GM18526 (cell line): ENCODE measurements at regions not wholly inside any gene's neighbourhood (a gene's known extent, or its start where the extent isn't known, plus 50 kb on each side); places are given as distances from the start of the nearest gene placed in this dataset.

ENCODE experiments used
- POLR2A ChIP-seq: IDR thresholded peaks from 3 replicates; pipeline ENCODE4 v1.6.1; 2011; ENCODE audit not compliant: insufficient read length; ENCODE audit errors: extremely low read depth

DNA sequence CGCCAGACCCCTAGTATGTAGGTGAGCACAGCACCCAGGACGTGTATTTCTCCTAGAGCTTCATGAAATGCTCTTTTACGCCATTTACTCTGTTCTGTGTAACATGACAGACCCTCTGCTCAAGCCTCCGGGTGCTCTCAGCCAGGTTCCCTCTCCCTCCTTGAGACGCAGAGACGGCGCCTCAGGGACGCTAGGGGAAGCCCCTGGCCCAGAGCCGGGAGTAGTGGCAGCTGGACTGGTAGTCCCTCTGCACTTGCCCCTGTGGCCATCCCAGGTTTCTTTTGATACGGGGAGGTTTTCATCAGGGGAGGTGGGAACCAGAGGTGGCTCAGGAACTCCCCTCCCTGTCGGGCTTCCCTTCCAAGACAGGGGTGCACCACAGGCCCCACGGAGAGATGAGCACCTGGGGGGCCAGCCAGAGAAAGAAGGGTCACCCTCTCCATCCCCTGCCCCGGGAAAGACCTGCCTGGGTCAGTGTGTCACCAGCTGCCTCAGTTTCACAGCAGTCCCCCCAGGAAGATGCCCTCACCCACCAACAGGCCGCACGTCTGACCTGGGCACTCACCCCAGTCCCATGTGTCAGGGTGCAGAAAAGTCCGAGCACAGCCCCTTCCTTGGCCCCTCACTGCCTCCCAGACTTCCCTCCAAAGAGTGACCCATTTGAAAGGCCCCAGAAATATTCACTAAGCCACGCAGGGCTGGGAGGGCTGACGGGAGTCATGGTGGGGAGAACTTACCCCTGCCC is 58.1 kb upstream of the AFDN start:
- no peak for TF ChIP-seq POLR2A

DNA sequence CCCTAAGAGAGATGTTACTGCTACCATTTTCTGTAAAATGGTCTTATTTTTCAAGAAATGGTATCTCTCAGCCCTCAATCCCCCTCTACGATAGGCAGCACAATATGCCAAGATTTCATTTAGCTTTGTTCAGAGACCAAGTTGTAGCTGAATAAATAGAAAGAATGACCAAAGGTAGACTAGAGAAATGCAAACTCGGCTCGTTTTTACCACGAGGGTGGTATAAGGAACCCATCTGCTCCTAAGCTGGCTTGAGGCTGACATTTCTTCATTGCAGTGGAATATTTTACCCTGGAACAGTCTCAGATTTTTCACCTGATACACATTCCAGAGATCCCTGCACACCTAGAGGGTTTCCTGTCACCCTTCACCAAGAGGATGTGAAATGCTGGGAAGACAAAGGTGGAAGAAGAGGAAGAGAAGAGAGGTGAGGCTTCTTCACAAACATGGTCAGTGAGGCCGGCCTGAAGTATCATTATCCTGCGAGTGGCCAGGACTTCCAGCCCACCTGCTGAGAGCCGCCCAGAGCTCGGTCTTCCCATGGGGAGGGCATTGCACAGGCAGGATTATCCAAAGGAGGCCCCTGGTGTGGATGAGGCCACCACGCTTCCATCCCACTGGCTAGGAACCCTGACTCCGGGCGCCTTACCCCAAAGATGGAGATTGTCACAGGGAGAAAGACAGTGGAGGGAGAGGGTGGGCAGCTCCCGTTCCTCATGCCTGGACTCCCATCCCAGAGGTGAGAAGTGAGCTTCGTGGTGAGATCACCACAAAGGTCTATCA is 57.1 kb upstream of the AFDN start:
- no peak for TF ChIP-seq POLR2A

DNA sequence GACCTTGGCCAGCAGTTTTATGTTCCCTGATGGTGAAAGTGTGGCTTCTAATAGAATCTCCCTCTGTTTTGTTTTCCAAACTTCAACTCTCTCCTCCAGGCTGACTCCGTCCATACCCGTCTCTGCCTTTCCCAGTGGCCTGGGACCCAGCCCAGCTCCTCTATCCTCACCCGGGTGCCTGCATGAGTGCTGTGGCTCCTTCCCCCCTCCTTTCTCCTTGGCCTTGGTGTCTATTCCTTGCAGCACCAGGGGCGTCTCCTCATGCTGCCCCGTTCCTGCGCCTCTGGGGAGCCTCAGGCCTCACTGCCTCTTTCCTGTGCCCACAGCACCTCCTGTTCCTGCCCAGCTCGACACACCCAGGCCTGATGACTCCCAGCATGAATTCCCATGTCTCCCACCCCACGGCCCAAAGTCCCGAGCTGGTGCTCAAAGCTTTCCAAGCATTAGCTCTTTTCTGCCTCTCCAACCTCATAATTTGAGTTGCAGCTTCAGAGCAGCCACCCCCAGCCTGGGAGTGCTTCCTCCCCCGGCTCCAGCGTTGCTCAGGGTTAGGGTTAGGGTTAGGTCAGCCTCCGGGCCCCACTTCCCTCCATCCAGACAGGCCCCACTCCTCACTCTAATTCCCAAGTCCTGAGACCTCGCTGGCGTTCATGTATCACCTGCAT is 56.3 kb upstream of the AFDN start:
- no peak for TF ChIP-seq POLR2A

DNA sequence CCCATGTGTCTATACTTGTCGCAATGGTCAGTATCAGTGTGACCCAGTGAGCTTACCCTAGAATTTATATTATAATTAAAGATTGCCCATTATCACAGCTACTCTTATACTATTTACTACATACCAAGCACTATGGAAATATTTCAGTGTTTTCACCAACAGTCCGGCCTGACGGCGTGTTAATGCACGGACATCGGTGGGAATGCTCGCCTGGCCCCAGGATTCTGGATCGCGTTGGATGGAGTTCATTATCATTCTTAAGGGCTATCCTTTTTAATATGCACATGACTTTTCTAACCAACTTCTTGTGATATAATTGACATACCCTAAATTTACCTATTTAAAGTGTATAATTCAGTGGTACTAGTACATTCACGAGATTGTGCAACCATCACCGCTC is 51.8 kb upstream of the AFDN start:
- TF ChIP-seq POLR2A, result no peak

DNA sequence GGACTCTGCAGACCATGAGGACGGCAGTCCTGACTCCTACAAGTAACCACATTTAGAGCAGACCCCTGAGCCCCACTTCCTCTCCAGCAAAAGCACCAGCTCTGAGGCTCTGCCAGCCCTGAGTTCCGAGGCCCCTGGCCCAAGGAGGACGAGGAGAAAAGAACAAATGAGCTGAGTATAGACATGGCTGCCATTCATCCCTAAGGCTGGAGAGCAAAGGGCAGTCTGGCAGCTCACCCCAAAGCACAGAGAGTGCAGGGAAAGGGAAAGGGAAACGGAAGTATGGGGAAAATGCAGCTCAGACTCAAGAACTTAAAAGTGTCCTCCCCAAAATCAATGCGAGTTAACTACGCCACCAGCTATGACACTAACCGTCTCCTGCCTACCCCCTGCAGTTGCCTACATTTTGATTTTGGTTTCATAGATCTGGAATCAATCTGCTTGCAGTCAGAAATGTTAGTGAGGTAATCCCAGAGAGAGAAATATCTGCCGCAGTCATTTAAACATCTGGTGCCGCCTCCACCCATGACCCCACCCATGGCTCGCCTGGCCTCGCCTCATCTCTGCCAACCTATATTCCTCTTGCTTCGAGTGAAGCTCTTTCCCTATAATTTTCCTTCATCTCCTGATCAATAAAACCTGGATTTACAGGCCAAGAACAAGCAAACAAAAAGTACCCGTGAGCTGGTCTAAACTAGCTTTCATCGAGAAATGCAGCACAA is 49.6 kb upstream of the AFDN start:
- TF ChIP-seq POLR2A, result no peak
